ENCODE measurements at regions not wholly inside any gene's neighbourhood (a gene's known extent, or its start where the extent isn't known, plus 50 kb on each side); places are given as distances from the start of the nearest gene placed in this dataset.

DNA sequence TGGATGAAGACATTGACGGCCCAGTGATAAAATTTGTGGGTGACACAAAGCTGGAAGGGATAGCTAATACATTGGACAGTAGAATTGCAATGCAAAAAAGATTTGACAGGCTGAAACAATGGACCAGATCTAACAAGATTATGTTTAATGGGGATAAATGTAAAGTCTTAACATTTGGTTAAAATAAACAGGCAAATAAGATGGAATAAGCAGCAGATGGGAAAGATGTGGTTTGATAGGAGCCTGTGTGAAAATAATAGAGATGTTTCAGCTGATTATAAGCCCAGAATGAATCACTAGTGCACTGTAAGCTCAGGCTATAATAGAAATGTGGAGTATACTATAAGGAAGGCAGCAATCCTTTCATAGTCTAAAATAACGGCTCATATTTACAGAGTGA lies 66.2 kb upstream of the NHLH2 start:
- Histone ChIP-seq H3K27ac (ENCODE audit: control insufficient read depth, insufficient read depth, low read length) (no peak overlapping the region), H3K4me2 (ENCODE audit: control insufficient read depth, extremely low read depth, insufficient read depth, low read depth, low read length) (no peak overlapping the region), H3K9me1 (ENCODE audit: control insufficient read depth, extremely low read depth, insufficient read depth, low read length) (no peaks in the 10 kb centered on the region), H3K27me3 (ENCODE audit: control insufficient read depth, extremely low read depth, insufficient read depth, low read length) (no peaks in the 10 kb centered on the region), H3K9me3 (ENCODE audit: control insufficient read depth, low read depth, low read length) (no peaks in the 10 kb centered on the region), H3K9ac (ENCODE audit: control insufficient read depth, extremely low read depth, insufficient read depth, low read length) (no peak overlapping the region), H3K36me3 (ENCODE audit: control insufficient read depth in 2 of 2, extremely low read depth in 1 of 2, insufficient read depth in 2 of 2, low read length in 2 of 2) (no peaks in the 10 kb centered on the region), H2AFZ (ENCODE audit: control insufficient read depth, low read length) (no peak overlapping the region), H3K4me1 (ENCODE audit: control insufficient read depth, extremely low read depth, insufficient read depth, low read length) (no peaks in the 10 kb centered on the region), H3K79me2 (ENCODE audit: control insufficient read depth, insufficient read depth, low read length) (no peaks in the 10 kb centered on the region), H3K4me3 (ENCODE audit: control insufficient read depth in 2 of 3, extremely low read depth in 1 of 3, insufficient read depth in 2 of 3, low read depth in 1 of 3, low read length in 3 of 3) (no peak overlapping the region), H4K20me1 (ENCODE audit: control insufficient read depth, extremely low read depth, insufficient read depth, low read length) (no peaks in the 10 kb centered on the region)
- dilution Hi-C loops (cut with MboI; ENCODE audit: extremely low pct_ligation_motif_present, low sequenced_read_pairs) = no loop called here
- FAIRE-seq (no peak), DNase-seq (ENCODE audit: low read depth, low spot score) (no peak)
- TF ChIP-seq, protein P1, sequence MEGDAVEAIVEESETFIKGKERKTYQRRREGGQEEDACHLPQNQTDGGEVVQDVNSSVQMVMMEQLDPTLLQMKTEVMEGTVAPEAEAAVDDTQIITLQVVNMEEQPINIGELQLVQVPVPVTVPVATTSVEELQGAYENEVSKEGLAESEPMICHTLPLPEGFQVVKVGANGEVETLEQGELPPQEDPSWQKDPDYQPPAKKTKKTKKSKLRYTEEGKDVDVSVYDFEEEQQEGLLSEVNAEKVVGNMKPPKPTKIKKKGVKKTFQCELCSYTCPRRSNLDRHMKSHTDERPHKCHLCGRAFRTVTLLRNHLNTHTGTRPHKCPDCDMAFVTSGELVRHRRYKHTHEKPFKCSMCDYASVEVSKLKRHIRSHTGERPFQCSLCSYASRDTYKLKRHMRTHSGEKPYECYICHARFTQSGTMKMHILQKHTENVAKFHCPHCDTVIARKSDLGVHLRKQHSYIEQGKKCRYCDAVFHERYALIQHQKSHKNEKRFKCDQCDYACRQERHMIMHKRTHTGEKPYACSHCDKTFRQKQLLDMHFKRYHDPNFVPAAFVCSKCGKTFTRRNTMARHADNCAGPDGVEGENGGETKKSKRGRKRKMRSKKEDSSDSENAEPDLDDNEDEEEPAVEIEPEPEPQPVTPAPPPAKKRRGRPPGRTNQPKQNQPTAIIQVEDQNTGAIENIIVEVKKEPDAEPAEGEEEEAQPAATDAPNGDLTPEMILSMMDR (optimal IDR thresholded peaks at IDR 0.05 in 1 of 3, IDR thresholded peaks at IDR 0.05 in 1 of 3, conservative IDR thresholded peaks at IDR 0.05 in 1 of 3; ENCODE audit: extremely low read depth in 1 of 3, insufficient read depth in 2 of 3, low read length in 3 of 3) = no peak
- TF ChIP-seq EZH2 (IDR thresholded peaks at IDR 0.05; ENCODE audit: low read length) = no peak

DNA sequence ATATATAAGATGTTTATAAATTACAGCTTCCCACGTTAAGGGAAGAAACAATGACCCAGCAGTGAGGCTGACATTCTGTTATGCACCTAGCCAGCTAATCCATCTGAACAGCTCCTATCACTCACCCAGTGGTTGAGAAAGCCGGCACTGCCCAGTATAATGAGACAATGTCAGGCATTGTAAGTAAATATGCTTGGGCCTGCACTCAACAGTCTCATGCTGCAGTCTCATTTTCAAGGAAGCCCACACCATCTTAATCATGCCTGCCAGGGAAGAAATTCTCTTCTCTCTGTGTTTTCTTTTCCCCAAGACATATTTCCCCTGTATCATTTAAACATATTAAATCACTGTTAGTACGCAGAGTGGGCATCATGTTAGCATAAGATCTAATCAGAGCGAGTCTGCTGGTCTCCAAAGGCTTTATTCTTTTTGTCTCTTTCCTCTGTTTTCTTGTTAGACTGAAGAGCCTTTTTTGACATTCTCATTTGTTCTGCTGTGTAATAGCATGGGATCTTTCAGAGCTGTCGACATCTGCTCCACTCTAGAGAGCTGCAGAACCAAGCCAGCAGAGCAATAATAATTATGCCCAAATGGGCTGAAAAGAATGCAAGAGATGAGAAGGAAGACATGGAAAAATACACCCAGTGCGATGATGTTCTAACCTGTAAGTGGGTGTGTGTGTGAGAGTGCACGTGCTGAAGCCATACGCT lies 67.6 kb upstream of the SLC22A15 start:
- TF ChIP-seq, protein P1 (optimal IDR thresholded peaks at IDR 0.05 in 1 of 3, IDR thresholded peaks at IDR 0.05 in 1 of 3, conservative IDR thresholded peaks at IDR 0.05 in 1 of 3; ENCODE audit: extremely low read depth in 1 of 3, insufficient read depth in 2 of 3, low read length in 3 of 3) = no peak
- TF ChIP-seq EZH2 (IDR thresholded peaks at IDR 0.05; ENCODE audit: low read length) = no peak
- Histone ChIP-seq H3K9me1 (ENCODE audit: control insufficient read depth, extremely low read depth, insufficient read depth, low read length) (no peaks in the 10 kb centered on the region), H3K27ac (ENCODE audit: control insufficient read depth, insufficient read depth, low read length) (no peak overlapping the region), H3K79me2 (ENCODE audit: control insufficient read depth, insufficient read depth, low read length) (no peaks in the 10 kb centered on the region), H4K20me1 (ENCODE audit: control insufficient read depth, extremely low read depth, insufficient read depth, low read length) (no peaks in the 10 kb centered on the region), H3K4me3 (ENCODE audit: control insufficient read depth in 2 of 3, extremely low read depth in 1 of 3, insufficient read depth in 2 of 3, low read depth in 1 of 3, low read length in 3 of 3) (no peak overlapping the region), H2AFZ (ENCODE audit: control insufficient read depth, low read length) (no peak overlapping the region), H3K27me3 (ENCODE audit: control insufficient read depth, extremely low read depth, insufficient read depth, low read length) (no peaks in the 10 kb centered on the region), H3K36me3 (ENCODE audit: control insufficient read depth in 2 of 2, extremely low read depth in 1 of 2, insufficient read depth in 2 of 2, low read length in 2 of 2) (no peaks in the 10 kb centered on the region), H3K9ac (ENCODE audit: control insufficient read depth, extremely low read depth, insufficient read depth, low read length) (no peak overlapping the region), H3K4me2 (ENCODE audit: control insufficient read depth, extremely low read depth, insufficient read depth, low read depth, low read length) (no peak overlapping the region), H3K4me1 (ENCODE audit: control insufficient read depth, extremely low read depth, insufficient read depth, low read length) (no peaks in the 10 kb centered on the region), H3K9me3 (ENCODE audit: control insufficient read depth, low read depth, low read length) (no peaks in the 10 kb centered on the region)
- dilution Hi-C loops (cut with MboI; ENCODE audit: extremely low pct_ligation_motif_present, low sequenced_read_pairs) = no loop called here
- DNase-seq (ENCODE audit: low read depth, low spot score) (no peak), FAIRE-seq (no peak)
